Natural killer cell (primary cell): ENCODE measurements at regions not wholly inside any gene's neighbourhood (a gene's known extent, or its start where the extent isn't known, plus 50 kb on each side); places are given as distances from the start of the nearest gene placed in this dataset.

Experiments used
- ATAC-seq, 3 donors: fragments of 150-1000 bp in 2 of 3; fragments of 200-7000 bp in 1 of 3; cut with Tn5 transposase; 1 replicate in 1 of 3; 2 replicates in 2 of 3; pipeline ENCODE4 v1.10.0; 2021; ENCODE audit warnings: mild to moderate bottlenecking in 2 of 3, moderate library complexity in 2 of 3
- DNase-seq, 2 donors: peaks; one replicate each; pipeline versions ENCODE4 v3.0.0 to v3.0.0-alpha.2; 2013 to 2021; ENCODE audit warnings: mixed read lengths in 1 of 2
- H3K27ac ChIP-seq: one replicate; pipeline ENCODE4 v1.5.1; 2013; ENCODE audit warnings: mild to moderate bottlenecking, low read length
- H3K27me3 ChIP-seq: one replicate; pipeline ENCODE4 v1.6.1; 2013; ENCODE audit warnings: low read length; ENCODE audit not compliant: control insufficient read depth, insufficient read depth
- H3K36me3 ChIP-seq: one replicate; pipeline ENCODE4 v1.6.1; 2013; ENCODE audit warnings: low read length; ENCODE audit not compliant: control insufficient read depth, insufficient read depth
- H3K4me1 ChIP-seq: one replicate; pipeline ENCODE4 v1.6.1; 2013; ENCODE audit warnings: low read length; ENCODE audit not compliant: control insufficient read depth, insufficient read depth
- H3K4me3 ChIP-seq: one replicate; pipeline ENCODE4 v1.5.1; 2013; ENCODE audit warnings: low read length
- H3K9me3 ChIP-seq: one replicate; pipeline ENCODE4 v1.6.1; 2013; ENCODE audit warnings: low read length; ENCODE audit not compliant: control insufficient read depth, insufficient read depth
- H3K27ac Mint-ChIP-seq, 2 donors: one replicate each; pipeline ENCODE4 v1.8.0; 2022; ENCODE audit warnings: mild to moderate bottlenecking in 2 of 2, mixed read lengths in 2 of 2, moderate library complexity in 1 of 2
- H3K27me3 Mint-ChIP-seq, 2 donors: one replicate each; pipeline ENCODE4 v1.8.0; 2022; ENCODE audit warnings: low read depth in 2 of 2, mixed read lengths in 2 of 2
- H3K36me3 Mint-ChIP-seq: one replicate; pipeline ENCODE4 v1.8.0; 2022; ENCODE audit warnings: mixed read lengths
- H3K4me1 Mint-ChIP-seq, 2 donors: one replicate each; pipeline ENCODE4 v1.8.0; 2022; ENCODE audit warnings: mixed read lengths in 2 of 2
- H3K4me3 Mint-ChIP-seq: one replicate; pipeline ENCODE4 v1.8.0; 2022; ENCODE audit warnings: mild to moderate bottlenecking, moderate library complexity, mixed read lengths
- H3K9me3 Mint-ChIP-seq, 2 donors: one replicate each; pipeline ENCODE4 v1.8.0; 2022; ENCODE audit warnings: mixed read lengths in 2 of 2
- WGBS: methylation state at CpG from one replicate; pipeline ENCODE4 v1.1.7; 2013; ENCODE audit warnings: missing lambda C conversion rate; ENCODE audit not compliant: insufficient coverage; 5-methylcytosine and 5-hydroxymethylcytosine counted together
- intact Hi-C: fragments of 100-400 bp; cut with micrococcal nuclease; formaldehyde crosslinking; loops from one replicate; pipeline ENCODE4 v1.14.2; 2022
- TF ChIP-seq, protein P1 (sequence below): fragments of 200-600 bp; IDR thresholded peaks from one replicate; pipeline ENCODE4 v1.8.0; 2022; ENCODE audit warnings: antibody characterized with exemption

DNA sequence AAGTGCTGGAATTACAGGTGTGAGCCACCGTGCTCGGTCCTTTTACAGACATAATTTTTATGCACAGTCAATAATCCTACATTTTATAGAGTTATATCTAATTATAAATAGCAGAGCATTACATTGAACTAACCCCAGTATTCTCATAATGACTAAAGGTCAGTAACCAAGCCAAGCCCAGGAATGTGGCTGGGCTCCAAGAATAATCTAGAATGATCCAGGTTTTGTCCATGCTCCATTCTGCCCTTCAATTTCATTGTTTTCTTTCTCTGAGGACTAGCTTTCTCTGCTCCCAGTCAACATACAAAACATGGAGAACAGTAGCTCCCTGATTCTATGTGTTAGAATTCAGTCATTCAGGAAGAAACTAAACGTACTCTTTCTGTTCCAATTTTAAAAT is 92.1 kb upstream of the KRR1 start:
- no peaks in the 10 kb centered on the region for H3K36me3 ChIP-seq
- no peaks in the 10 kb centered on the region for H3K4me1 Mint-ChIP-seq
- DNase-seq = no peak
- no peak overlapping the region for H3K27ac ChIP-seq
- intact Hi-C loops = no loop called here
- H3K9me3 Mint-ChIP-seq = no peaks in the 10 kb centered on the region
- H3K36me3 Mint-ChIP-seq = no peaks in the 10 kb centered on the region
- no peaks in the 10 kb centered on the region for H3K4me1 ChIP-seq
- H3K27ac Mint-ChIP-seq = no peak overlapping the region
- no peak overlapping the region for H3K4me3 Mint-ChIP-seq
- H3K27me3 ChIP-seq = no peaks in the 10 kb centered on the region
- ATAC-seq = no peak
- H3K27me3 Mint-ChIP-seq = peaks cover 4 to 24% of the 10 kb centered on the region in 2 donors
- 67% methylated on average over 1 of the region's 3 CpGs for WGBS
- H3K9me3 ChIP-seq = no peaks in the 10 kb centered on the region
- TF ChIP-seq, protein P1, sequence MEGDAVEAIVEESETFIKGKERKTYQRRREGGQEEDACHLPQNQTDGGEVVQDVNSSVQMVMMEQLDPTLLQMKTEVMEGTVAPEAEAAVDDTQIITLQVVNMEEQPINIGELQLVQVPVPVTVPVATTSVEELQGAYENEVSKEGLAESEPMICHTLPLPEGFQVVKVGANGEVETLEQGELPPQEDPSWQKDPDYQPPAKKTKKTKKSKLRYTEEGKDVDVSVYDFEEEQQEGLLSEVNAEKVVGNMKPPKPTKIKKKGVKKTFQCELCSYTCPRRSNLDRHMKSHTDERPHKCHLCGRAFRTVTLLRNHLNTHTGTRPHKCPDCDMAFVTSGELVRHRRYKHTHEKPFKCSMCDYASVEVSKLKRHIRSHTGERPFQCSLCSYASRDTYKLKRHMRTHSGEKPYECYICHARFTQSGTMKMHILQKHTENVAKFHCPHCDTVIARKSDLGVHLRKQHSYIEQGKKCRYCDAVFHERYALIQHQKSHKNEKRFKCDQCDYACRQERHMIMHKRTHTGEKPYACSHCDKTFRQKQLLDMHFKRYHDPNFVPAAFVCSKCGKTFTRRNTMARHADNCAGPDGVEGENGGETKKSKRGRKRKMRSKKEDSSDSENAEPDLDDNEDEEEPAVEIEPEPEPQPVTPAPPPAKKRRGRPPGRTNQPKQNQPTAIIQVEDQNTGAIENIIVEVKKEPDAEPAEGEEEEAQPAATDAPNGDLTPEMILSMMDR = no peak
- no peak overlapping the region for H3K4me3 ChIP-seq

DNA sequence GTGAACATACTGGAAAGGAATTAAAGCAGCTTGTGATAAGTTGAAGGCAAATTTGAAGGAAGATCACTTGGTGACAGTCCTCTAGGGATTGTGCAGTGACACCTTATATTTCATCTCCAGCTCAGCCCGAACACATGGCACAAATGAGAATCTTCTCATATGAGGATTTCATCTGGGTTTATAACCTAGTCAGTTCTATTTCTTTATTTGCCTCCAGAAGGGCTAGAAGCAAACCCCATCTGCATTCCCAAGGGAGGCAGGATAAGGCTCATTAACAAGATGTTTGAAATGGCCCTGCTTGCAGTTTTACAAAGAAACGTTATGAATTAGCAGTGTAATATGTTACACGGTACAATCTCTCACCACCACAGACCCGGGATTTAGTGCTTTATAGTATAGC is 90.7 kb upstream of the KRR1 start:
- H3K27ac Mint-ChIP-seq = no peak overlapping the region
- WGBS = 90% methylated on average over 1 of the region's 4 CpGs
- no peaks in the 10 kb centered on the region for H3K36me3 Mint-ChIP-seq
- Histone ChIP-seq H3K27ac (no peak overlapping the region), H3K4me3 (no peak overlapping the region), H3K9me3 (no peaks in the 10 kb centered on the region), H3K4me1 (no peaks in the 10 kb centered on the region), H3K27me3 (no peaks in the 10 kb centered on the region), H3K36me3 (no peaks in the 10 kb centered on the region)
- intact Hi-C loops = no loop called here
- TF ChIP-seq, protein P1 = no peak
- H3K4me3 Mint-ChIP-seq = no peak overlapping the region
- DNase-seq = no peak
- no peaks in the 10 kb centered on the region for H3K4me1 Mint-ChIP-seq
- peaks cover 4 to 10% of the 10 kb centered on the region in 2 donors for H3K27me3 Mint-ChIP-seq
- H3K9me3 Mint-ChIP-seq = no peaks in the 10 kb centered on the region
- ATAC-seq = no peak

DNA sequence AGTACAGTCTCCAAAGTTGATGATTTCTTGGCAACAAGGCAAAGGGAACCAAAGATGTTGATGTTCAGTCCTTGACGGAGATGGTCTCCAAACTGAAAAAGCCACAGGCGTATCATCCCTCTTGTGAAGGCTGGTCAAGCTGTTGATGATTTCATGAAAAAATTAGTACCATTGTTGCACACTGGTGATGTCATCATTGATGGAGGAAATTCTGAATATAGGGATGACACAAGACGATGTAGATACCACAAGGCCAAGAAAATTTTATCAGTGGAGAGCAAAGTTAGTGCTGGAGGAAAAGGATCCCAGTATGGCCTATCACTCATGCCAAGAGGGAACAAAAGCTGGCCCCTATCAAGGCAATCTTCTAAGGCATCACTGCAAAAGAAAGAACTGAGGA is 88.7 kb upstream of the KRR1 start:
- TF ChIP-seq, protein P1 = no peak
- Mint-ChIP-seq H3K4me3 (no peak overlapping the region), H3K9me3 (no peaks in the 10 kb centered on the region), H3K4me1 (no peaks in the 10 kb centered on the region), H3K36me3 (no peaks in the 10 kb centered on the region), H3K27ac (no peak overlapping the region), H3K27me3 (peaks cover 0 to 4% of the 10 kb centered on the region in 2 donors)
- H3K4me1 ChIP-seq = no peaks in the 10 kb centered on the region
- no peaks in the 10 kb centered on the region for H3K27me3 ChIP-seq
- 99% methylated on average over 3 of the region's 3 CpGs for WGBS
- no peak for DNase-seq
- no peak overlapping the region for H3K27ac ChIP-seq
- H3K9me3 ChIP-seq = no peaks in the 10 kb centered on the region
- ATAC-seq = no peak
- H3K36me3 ChIP-seq = no peaks in the 10 kb centered on the region
- intact Hi-C loops = no loop called here
- H3K4me3 ChIP-seq = no peak overlapping the region

DNA sequence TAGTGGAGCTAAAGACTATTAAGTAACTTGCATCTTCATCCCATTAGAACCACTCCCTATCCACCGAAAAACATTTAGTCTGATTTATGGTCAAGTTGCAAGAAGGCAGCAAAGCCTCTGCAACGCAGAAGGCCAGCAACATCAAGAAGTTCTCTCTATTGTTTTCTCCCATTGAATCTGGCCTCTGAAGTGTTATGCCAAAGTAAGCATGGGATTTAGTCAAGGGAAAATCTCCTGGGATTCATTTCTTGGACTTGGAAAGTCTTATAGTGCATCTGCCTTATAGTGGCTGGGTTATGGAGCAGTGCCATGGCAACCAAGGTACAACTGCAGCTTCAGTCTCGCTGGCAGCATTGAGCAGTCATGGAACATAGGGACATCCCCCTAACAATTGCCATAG is 87.7 kb upstream of the KRR1 start:
- no peak overlapping the region for H3K27ac Mint-ChIP-seq
- no peak overlapping the region for H3K27ac ChIP-seq

More for the DNA sequence above, 87.7 kb upstream of the KRR1 start:
- H3K9me3 Mint-ChIP-seq = no peaks in the 10 kb centered on the region
- H3K27me3 ChIP-seq = no peaks in the 10 kb centered on the region
- H3K9me3 ChIP-seq = no peaks in the 10 kb centered on the region
- 93% methylated on average over 3 of the region's 3 CpGs for WGBS
- TF ChIP-seq, protein P1 = no peak
- H3K27me3 Mint-ChIP-seq = peaks cover 0 to 8% of the 10 kb centered on the region in 2 donors
- H3K4me3 ChIP-seq = no peak overlapping the region
- ATAC-seq (no peak), DNase-seq (no peak)
- H3K36me3 ChIP-seq = no peaks in the 10 kb centered on the region
- no peak overlapping the region for H3K4me3 Mint-ChIP-seq
- intact Hi-C loops = no loop called here
- H3K4me1 ChIP-seq = no peaks in the 10 kb centered on the region
- no peaks in the 10 kb centered on the region for H3K4me1 Mint-ChIP-seq
- no peaks in the 10 kb centered on the region for H3K36me3 Mint-ChIP-seq
